Fibroblast of lung (primary cell): ENCODE measurements at regions not wholly inside any gene's neighbourhood (a gene's known extent, or its start where the extent isn't known, plus 50 kb on each side); places are given as distances from the start of the nearest gene placed in this dataset.

Experiments
- EZH2 ChIP-seq: IDR thresholded peaks from 2 replicates; pipeline ENCODE4 v1.5.1; 2012; ENCODE audit warnings: low read length, control low read depth, mild to moderate bottlenecking; ENCODE audit errors: missing control alignments
- TF ChIP-seq, protein P1 (sequence below), 2 donors: IDR thresholded peaks in 1 of 2; conservative IDR thresholded peaks in 1 of 2; 1 replicate in 1 of 2; 2 replicates in 1 of 2; pipeline ENCODE4 v1.5.1; 2011 to 2012; ENCODE audit warnings: low read length in 2 of 2, control low read depth in 1 of 2, inconsistent platforms in 1 of 2, low read depth in 1 of 2, mild to moderate bottlenecking in 1 of 2

DNA sequence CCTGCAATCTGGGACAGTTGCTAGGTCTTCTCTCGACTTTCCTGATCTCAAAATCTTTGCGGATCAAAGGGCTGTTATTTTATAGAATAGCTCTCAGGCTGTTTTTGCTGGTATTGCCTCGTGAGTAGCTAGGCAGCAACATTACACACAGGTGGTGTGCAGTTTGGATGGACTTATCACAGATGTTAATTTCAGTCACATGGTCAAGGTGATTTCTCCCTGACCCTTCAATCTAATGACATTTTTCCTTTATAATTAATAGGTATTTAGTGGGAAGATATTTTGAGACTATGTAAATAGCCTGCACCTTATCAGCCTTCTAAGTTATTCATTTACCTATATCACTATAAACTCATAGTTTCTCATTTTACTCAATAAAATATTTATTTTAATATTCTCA lies 309.6 kb upstream of the PRKCQ start:
- TF ChIP-seq, protein P1, sequence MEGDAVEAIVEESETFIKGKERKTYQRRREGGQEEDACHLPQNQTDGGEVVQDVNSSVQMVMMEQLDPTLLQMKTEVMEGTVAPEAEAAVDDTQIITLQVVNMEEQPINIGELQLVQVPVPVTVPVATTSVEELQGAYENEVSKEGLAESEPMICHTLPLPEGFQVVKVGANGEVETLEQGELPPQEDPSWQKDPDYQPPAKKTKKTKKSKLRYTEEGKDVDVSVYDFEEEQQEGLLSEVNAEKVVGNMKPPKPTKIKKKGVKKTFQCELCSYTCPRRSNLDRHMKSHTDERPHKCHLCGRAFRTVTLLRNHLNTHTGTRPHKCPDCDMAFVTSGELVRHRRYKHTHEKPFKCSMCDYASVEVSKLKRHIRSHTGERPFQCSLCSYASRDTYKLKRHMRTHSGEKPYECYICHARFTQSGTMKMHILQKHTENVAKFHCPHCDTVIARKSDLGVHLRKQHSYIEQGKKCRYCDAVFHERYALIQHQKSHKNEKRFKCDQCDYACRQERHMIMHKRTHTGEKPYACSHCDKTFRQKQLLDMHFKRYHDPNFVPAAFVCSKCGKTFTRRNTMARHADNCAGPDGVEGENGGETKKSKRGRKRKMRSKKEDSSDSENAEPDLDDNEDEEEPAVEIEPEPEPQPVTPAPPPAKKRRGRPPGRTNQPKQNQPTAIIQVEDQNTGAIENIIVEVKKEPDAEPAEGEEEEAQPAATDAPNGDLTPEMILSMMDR (conservative IDR thresholded peaks at IDR 0.05 in 1 of 2, IDR thresholded peaks at IDR 0.05 in 1 of 2; ENCODE audit: low read depth in 1 of 2, low read length in 2 of 2): no peak
- TF ChIP-seq EZH2: no peak
